GM12865 (cell line): ENCODE measurements at regions not wholly inside any gene's neighbourhood (a gene's known extent, or its start where the extent isn't known, plus 50 kb on each side); places are given as distances from the start of the nearest gene placed in this dataset.

Experiments used
- DNase-seq: peaks from one replicate; pipeline ENCODE4 v3.0.0; 2010; ENCODE audit warnings: low read depth
- H3K4me3 ChIP-seq: 2 replicates; pipeline ENCODE4 v1.5.1; 2011; ENCODE audit warnings: mild to moderate bottlenecking, low read depth, low read length, control low read depth
- CTCF ChIP-seq: IDR thresholded peaks from 2 replicates; pipeline ENCODE4 v1.5.1; 2011; ENCODE audit warnings: low read length, control low read depth, low read depth, inconsistent platforms; ENCODE audit not compliant: insufficient read depth; ENCODE audit errors: missing control alignments

DNA sequence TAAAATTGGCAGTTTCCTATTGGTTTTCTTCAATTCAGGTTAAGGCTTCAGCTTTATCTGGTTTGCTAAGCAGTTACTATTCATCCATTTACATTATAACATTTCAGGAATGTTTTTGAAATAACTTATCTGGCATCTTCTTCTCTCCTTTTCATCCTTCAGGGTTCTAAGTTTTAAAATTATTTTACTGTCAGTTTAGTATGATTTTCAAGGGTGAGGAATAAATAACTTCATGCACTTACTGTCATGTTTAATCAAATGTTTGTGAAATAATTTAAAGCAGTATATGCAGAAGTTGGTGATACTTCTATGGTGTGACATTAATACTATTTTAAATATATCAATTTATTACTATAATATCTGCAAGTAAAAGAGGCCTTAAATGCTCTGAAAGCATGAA, 338.1 kb upstream of the MMS22L start:
- no peak overlapping the region for H3K4me3 ChIP-seq
- no peak for DNase-seq
- TF ChIP-seq CTCF: no peak

DNA sequence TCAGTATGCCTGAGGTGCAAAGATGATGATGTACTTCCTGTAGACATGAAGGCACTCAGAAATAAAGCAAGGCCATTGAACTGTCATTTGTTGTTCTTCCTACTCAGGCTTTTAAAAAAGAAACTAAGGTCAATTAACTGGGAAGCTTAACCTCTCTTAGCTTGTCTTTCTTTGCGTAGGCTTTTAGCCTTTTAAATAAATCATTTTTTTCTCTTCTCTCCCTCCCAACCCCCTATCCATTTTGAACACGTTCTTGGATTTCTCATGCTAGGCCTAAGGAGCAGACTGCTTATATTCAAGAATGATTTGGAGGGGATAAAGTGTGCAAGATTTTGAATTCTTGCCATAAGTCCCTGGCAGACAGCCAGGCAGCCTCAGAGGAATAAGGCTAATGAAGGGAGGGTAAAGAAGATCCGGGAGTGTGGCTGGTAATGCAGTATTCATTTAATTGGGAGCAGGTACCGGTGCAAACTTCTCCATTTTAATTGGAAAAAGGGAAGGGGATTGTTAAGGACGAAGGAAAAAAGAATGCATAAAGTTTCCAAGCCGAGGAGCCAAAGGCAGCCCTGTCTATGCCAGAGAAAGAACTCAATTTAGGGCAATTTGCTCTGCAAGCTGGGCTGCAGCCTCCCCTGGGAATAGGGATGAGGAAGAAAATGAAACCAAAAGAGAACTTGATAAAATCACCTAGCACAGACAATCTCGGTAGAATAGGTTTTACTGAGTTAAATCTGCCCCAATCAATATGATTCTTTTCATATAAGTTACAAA, 343.8 kb upstream of the MMS22L start:
- no peak overlapping the region for H3K4me3 ChIP-seq
- TF ChIP-seq CTCF: no peak
- no peak for DNase-seq

DNA sequence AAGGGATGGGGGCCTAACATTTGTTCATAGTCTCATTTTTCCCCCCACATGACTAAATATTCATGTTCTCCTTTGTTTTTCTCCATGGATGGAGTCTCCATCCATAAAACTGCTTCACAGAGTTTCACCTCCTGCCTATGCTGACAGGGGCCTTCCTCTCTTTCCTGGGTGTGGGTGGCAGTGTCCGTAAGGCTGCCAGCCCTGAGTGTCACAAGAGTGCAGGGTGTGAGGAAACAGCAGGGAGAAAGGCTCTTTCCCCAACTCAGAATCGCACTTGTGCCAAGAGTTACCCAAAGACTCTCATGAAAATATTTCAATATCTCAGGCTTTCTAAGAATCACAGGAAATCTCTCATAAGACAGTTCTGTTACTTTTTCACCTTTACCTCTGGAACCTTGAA, 346.2 kb upstream of the MMS22L start:
- no peak for DNase-seq
- no peak for TF ChIP-seq CTCF

GRCh38 chr6:97630604-97631003, 347.6 kb upstream of the MMS22L start:
- no peak for TF ChIP-seq CTCF
- DNase-seq: no peak
- no peak overlapping the region for H3K4me3 ChIP-seq

More for the DNA sequence above, 346.2 kb upstream of the MMS22L start:
- H3K4me3 ChIP-seq: no peak overlapping the region

- no peak for TF ChIP-seq CTCF
- DNase-seq: no peak
- no peak overlapping the region for H3K4me3 ChIP-seq
Measured at GRCh38 chr6:97632341-97632740, 349.3 kb upstream of the MMS22L start.

DNA sequence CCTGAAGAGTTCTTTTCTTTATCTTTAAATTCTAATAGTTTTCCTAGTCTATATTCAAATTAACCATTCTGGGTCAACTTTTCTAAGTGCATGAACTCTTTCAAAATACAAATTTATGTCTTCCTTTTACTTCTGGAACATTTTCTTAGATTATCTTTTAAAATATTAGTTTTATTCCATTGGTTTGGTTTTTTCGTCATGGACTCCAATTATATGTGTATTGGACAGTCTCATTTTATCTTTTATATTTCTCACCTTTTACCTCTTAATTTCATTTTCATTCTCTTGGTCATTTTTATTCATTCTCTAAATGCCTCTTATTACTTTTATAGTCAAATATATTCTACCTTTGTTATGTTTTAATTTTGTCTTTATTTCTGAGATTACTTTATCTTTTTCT, 356.7 kb upstream of the MMS22L start:
- DNase-seq: no peak
- TF ChIP-seq CTCF: no peak
- H3K4me3 ChIP-seq: no peak overlapping the region

DNA sequence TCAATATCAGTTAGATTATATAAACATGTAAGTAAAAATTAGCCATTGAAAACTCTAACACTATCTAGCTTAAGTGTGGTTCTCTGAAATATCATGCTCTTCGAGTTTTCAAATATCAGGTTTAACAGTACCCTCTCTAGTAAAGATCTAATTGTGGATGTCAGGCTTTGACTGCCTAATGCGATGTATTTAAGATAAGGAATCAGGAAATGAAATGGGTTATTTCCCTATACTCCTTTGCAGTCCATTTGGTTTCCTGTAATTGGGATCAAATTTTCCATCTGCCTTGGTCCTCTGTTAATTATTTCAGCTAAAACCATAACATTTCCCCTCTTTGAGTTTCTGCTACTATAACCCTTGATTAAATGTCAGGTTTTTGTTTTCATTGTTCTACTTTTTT, 361.3 kb upstream of the MMS22L start:
- DNase-seq: no peak
- no peak overlapping the region for H3K4me3 ChIP-seq
- no peak for TF ChIP-seq CTCF
